Peyer's patch (tissue), 4 donors: ENCODE measurements at regions not wholly inside any gene's neighbourhood (a gene's known extent, or its start where the extent isn't known, plus 50 kb on each side); places are given as distances from the start of the nearest gene placed in this dataset.

Experiments
- POLR2A ChIP-seq, 2 donors: fragments of 450-650 bp; IDR thresholded peaks; one replicate each; pipeline ENCODE4 v1.5.1; 2017; ENCODE audit warnings: antibody characterized with exemption in 2 of 2, mild to moderate bottlenecking in 2 of 2, moderate library complexity in 2 of 2
- TF ChIP-seq, protein P1 (sequence below), 6 experiments: fragments of 450-650 bp in 4 of 6; fragments of 200-600 bp in 2 of 6; sonication (generic) in 1 of 6; IDR thresholded peaks; one replicate each; pipeline ENCODE4 v1.5.1; 2017 to 2019; ENCODE audit warnings: antibody characterized with exemption in 6 of 6, mild to moderate bottlenecking in 3 of 6, moderate library complexity in 1 of 6

DNA sequence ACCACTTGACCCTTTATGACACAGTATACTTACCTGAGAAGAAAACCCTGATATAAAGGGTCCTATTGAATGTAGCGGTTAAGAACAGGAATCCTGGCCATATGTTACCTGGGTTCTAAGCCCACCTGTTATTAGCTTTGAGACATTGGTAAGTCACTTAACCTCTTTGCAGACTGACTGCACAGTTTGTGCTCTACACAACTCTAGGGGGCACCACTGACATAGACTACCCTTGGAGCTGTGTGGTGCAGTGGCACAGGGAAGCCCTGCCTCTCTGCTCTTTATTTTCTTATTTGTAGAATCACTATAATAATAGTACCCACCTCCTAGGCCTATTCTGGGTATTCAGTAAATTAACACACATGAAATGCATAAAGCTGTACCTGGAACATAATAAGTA lies 165.6 kb downstream of the C1orf94 start:
- TF ChIP-seq, protein P1, sequence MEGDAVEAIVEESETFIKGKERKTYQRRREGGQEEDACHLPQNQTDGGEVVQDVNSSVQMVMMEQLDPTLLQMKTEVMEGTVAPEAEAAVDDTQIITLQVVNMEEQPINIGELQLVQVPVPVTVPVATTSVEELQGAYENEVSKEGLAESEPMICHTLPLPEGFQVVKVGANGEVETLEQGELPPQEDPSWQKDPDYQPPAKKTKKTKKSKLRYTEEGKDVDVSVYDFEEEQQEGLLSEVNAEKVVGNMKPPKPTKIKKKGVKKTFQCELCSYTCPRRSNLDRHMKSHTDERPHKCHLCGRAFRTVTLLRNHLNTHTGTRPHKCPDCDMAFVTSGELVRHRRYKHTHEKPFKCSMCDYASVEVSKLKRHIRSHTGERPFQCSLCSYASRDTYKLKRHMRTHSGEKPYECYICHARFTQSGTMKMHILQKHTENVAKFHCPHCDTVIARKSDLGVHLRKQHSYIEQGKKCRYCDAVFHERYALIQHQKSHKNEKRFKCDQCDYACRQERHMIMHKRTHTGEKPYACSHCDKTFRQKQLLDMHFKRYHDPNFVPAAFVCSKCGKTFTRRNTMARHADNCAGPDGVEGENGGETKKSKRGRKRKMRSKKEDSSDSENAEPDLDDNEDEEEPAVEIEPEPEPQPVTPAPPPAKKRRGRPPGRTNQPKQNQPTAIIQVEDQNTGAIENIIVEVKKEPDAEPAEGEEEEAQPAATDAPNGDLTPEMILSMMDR (IDR thresholded peaks at IDR 0.05): no peak
- no peak for TF ChIP-seq POLR2A (IDR thresholded peaks at IDR 0.05)
